ENCODE measurements at regions not wholly inside any gene's neighbourhood (a gene's known extent, or its start where the extent isn't known, plus 50 kb on each side); places are given as distances from the start of the nearest gene placed in this dataset.

- TF ChIP-seq EZH2phosphoT487 (IDR thresholded peaks at IDR 0.05; ENCODE audit: insufficient read depth, low read depth): no peak
- TF ChIP-seq EZH2 (IDR thresholded peaks at IDR 0.05; ENCODE audit: insufficient read depth, poor library complexity, severe bottlenecking): no peak
Observed at GRCh38 chr2:130258356-130258755, 60.1 kb upstream of the TUBA3E start.
